Panc1 (cell line): ENCODE measurements at regions not wholly inside any gene's neighbourhood (a gene's known extent, or its start where the extent isn't known, plus 50 kb on each side); places are given as distances from the start of the nearest gene placed in this dataset.

ENCODE experiments used
- ATAC-seq: fragments of 200-7000 bp; cut with Tn5 transposase; 2 replicates; pipeline ENCODE4 v1.9.1; 2020; ENCODE audit warnings: mild to moderate bottlenecking, moderate library complexity
- BruUV-seq: library from RNA; stranded (reverse); fragments of 400-500 nt; replicated peaks from 2 replicates; lab custom pipeline; 2021; lab: Mats Ljungman, UMichigan
- CTCF ChIA-PET: fragments of 300-600 bp; sonication (Branson Sonifier 250); formaldehyde crosslinking; loops from one replicate; lab custom pipeline; 2022; ENCODE audit warnings: antibody characterized with exemption; lab: Charles Lee
- POLR2A ChIA-PET: fragments of 300-600 bp; sonication (Branson Sonifier 250); formaldehyde crosslinking; loops from one replicate; lab custom pipeline; 2022; ENCODE audit warnings: antibody characterized with exemption; lab: Charles Lee
- DNase-seq: peaks from one replicate; pipeline ENCODE4 v3.0.0-alpha.2; 2010; ENCODE audit warnings: low read depth, low spot score
- H3K27ac ChIP-seq: 2 replicates; pipeline ENCODE4 v1.5.1; 2011; ENCODE audit warnings: mild to moderate bottlenecking, low read length, inconsistent platforms
- H3K27me3 ChIP-seq: fragments of 200-500 bp; sonication (Bioruptor generic); 2 replicates; pipeline ENCODE4 v1.6.0; 2014; ENCODE audit warnings: low read length, inconsistent platforms; ENCODE audit not compliant: control insufficient read depth, insufficient read depth
- H3K36me3 ChIP-seq: fragments of 200-500 bp; sonication (Bioruptor generic); 2 replicates; pipeline ENCODE4 v1.5.1; 2014; ENCODE audit warnings: inconsistent platforms, mild to moderate bottlenecking, low read length, moderate library complexity; ENCODE audit not compliant: control insufficient read depth, insufficient read depth
- H3K4me1 ChIP-seq: 2 replicates; pipeline ENCODE4 v1.5.1; 2011; ENCODE audit warnings: inconsistent platforms, mild to moderate bottlenecking, low read length, moderate library complexity; ENCODE audit not compliant: control insufficient read depth, insufficient read depth
- H3K4me3 ChIP-seq, 2 experiments: 2 replicates each; pipeline ENCODE4 v1.5.1; 2011 to 2012; ENCODE audit warnings: low read depth in 2 of 2, low read length in 2 of 2, mild to moderate bottlenecking in 2 of 2, inconsistent platforms in 1 of 2, moderate library complexity in 1 of 2
- H3K9me3 ChIP-seq: fragments of 200-500 bp; sonication (Bioruptor generic); 2 replicates; pipeline ENCODE4 v1.5.1; 2014; ENCODE audit warnings: low read depth, mild to moderate bottlenecking, inconsistent platforms, low read length, moderate library complexity; ENCODE audit not compliant: control insufficient read depth, insufficient read depth
- CTCF ChIP-seq: fragments of 450-650 bp; IDR thresholded peaks from 2 replicates; pipeline ENCODE4 v1.5.1; 2017; ENCODE audit warnings: mild to moderate bottlenecking
- POLR2AphosphoS5 ChIP-seq: IDR thresholded peaks from 2 replicates; pipeline ENCODE4 v1.6.1; 2012; ENCODE audit warnings: mild to moderate bottlenecking, low read depth, low read length, moderate library complexity
- REST ChIP-seq, 2 experiments: IDR thresholded peaks; 2 replicates each; pipeline ENCODE4 v1.6.1; 2011 to 2012; ENCODE audit warnings: low read depth in 2 of 2, control low read depth in 1 of 2, low read length in 1 of 2, mild to moderate bottlenecking in 1 of 2, moderate library complexity in 1 of 2; ENCODE audit not compliant: insufficient read depth in 1 of 2
- SIN3A ChIP-seq: IDR thresholded peaks from 2 replicates; pipeline ENCODE4 v1.6.1; 2012; ENCODE audit warnings: low read depth, mild to moderate bottlenecking, low read length, moderate library complexity, borderline replicate concordance; ENCODE audit not compliant: insufficient read depth
- TCF7L2 ChIP-seq: IDR thresholded peaks from 2 replicates; pipeline ENCODE4 v1.6.1; 2011; ENCODE audit warnings: mild to moderate bottlenecking, low read depth, low read length, inconsistent platforms
- in situ Hi-C: cut with HindIII; loops from 2 replicates; pipeline ENCODE4 v1.10.0; 2016; ENCODE audit warnings: low sequenced_read_pairs, low pct_unique_long_range_greater_than_20kb
- intact Hi-C: fragments of 100-400 bp; cut with micrococcal nuclease; formaldehyde crosslinking; loops from one replicate; pipeline ENCODE4 v1.10.0; 2022; ENCODE audit not compliant: unreplicated experiment

GRCh38 chr7:132065193-132065988, 509.0 kb upstream of the PODXL start:
- no peaks in the 10 kb centered on the region for H3K9me3 ChIP-seq
- intact Hi-C loops (no loop called here), in situ Hi-C loops (no loop called here)
- TF ChIP-seq POLR2AphosphoS5, result no peak
- no peak for TF ChIP-seq SIN3A
- no peak for TF ChIP-seq CTCF
- no peak for TF ChIP-seq REST (IDR thresholded peaks at IDR 0.05; ENCODE audit: insufficient read depth in 1 of 2, low read depth in 2 of 2, low read length in 1 of 2)
- TF ChIP-seq TCF7L2, result no peak
- no peak overlapping the region for H3K27ac ChIP-seq
- CTCF ChIA-PET, result no interaction called here
- H3K4me1 ChIP-seq, result peaks cover 4% of the 10 kb centered on the region; the same call in 1 of the 2 replicates
- no peaks in the 10 kb centered on the region for H3K36me3 ChIP-seq
- ATAC-seq (peak; percentile 94), DNase-seq (peak; percentile 88)
- no peaks in the 10 kb centered on the region for H3K27me3 ChIP-seq
- no TSS peak for BruUV-seq
- H3K4me3 ChIP-seq, result no peak overlapping the region
- POLR2A ChIA-PET, result no interaction called here

- peaks cover 4% of the 10 kb centered on the region; the same call in 1 of the 2 replicates for H3K4me1 ChIP-seq
- H3K27ac ChIP-seq, result no peak overlapping the region
- no TSS peak for BruUV-seq
- CTCF ChIA-PET, result no interaction called here
- H3K4me3 ChIP-seq, result no peak overlapping the region
- POLR2A ChIA-PET, result no interaction called here
- intact Hi-C loops (no loop called here), in situ Hi-C loops (no loop called here)
- no peaks in the 10 kb centered on the region for H3K36me3 ChIP-seq
- H3K27me3 ChIP-seq, result no peaks in the 10 kb centered on the region
- no peak for TF ChIP-seq REST (IDR thresholded peaks at IDR 0.05; ENCODE audit: insufficient read depth in 1 of 2, low read depth in 2 of 2, low read length in 1 of 2)
- no peak for TF ChIP-seq TCF7L2
- TF ChIP-seq CTCF, result no peak
- no peak for TF ChIP-seq POLR2AphosphoS5
- no peak for TF ChIP-seq SIN3A
- no peaks in the 10 kb centered on the region for H3K9me3 ChIP-seq
- DNase-seq (no peak), ATAC-seq (no peak)
Observed at GRCh38 chr7:132063800-132064199, 507.4 kb upstream of the PODXL start.
